Left ventricle myocardium inferior (tissue), 1 donor: ENCODE measurements at regions not wholly inside any gene's neighbourhood (a gene's known extent, or its start where the extent isn't known, plus 50 kb on each side); places are given as distances from the start of the nearest gene placed in this dataset.

Experiments
- DNase-seq: peaks from one replicate; pipeline ENCODE4 v3.0.0-alpha.2; 2020
- H3K27ac ChIP-seq: fragments of 200-600 bp; replicated peaks from 2 replicates; pipeline ENCODE4 v1.8.0; 2021
- H3K27me3 ChIP-seq: fragments of 200-600 bp; 2 replicates; pipeline ENCODE4 v1.8.0; 2021; ENCODE audit warnings: low read depth
- H3K36me3 ChIP-seq: fragments of 200-600 bp; 2 replicates; pipeline ENCODE4 v1.8.0; 2021
- H3K4me1 ChIP-seq: fragments of 200-600 bp; 2 replicates; pipeline ENCODE4 v1.8.0; 2021
- H3K4me3 ChIP-seq: fragments of 200-600 bp; 2 replicates; pipeline ENCODE4 v1.8.0; 2021; ENCODE audit warnings: mild to moderate bottlenecking, moderate library complexity
- H3K9me3 ChIP-seq: fragments of 200-600 bp; replicated peaks from 2 replicates; pipeline ENCODE4 v1.8.0; 2021
- CTCF ChIP-seq: fragments of 200-600 bp; IDR thresholded peaks from 2 replicates; pipeline ENCODE4 v1.8.0; 2021; ENCODE audit warnings: antibody characterized with exemption, mild to moderate bottlenecking, borderline replicate concordance
- intact Hi-C: fragments of 100-400 bp; cut with micrococcal nuclease; formaldehyde crosslinking; loops from one replicate; pipeline ENCODE4 v1.11.0; 2022
- donor health status: DM: no; HTN: yes; CAD: no; lungs with severe emphysema.

GRCh38 chr5:167284222-167284890 is 1007.1 kb upstream of the WWC1 start:
- intact Hi-C loops, result no loop called here
- TF ChIP-seq CTCF, result no peak

DNA sequence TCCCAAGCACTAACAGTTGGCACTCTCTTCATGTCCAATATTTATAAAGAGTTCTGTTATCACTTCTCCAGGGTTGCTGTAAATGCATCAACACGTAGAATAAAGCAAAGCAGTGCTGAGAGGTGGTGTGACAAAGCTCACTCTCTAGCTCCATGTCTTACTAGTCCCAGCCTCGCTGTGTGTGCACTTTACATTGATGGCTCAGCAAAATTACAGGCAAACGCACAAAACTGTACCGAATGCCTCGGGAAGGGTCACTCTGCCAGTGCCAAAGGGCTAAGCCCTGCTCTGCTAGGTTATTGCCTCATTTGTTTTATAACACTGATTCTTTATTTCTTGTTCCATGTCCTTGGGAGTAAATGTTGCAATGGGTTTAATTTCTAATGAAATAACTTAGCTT is 1005.9 kb upstream of the WWC1 start:
- intact Hi-C loops, result no loop called here
- no peak overlapping the region for H3K4me3 ChIP-seq
- H3K9me3 ChIP-seq, result no peaks in the 10 kb centered on the region
- TF ChIP-seq CTCF, result no peak
- DNase-seq, result no peak
- H3K27ac ChIP-seq, result no peak overlapping the region
- no peaks in the 10 kb centered on the region for H3K4me1 ChIP-seq
- no peaks in the 10 kb centered on the region for H3K36me3 ChIP-seq
- no peaks in the 10 kb centered on the region for H3K27me3 ChIP-seq

More at GRCh38 chr5:167284222-167284890, 1007.1 kb upstream of the WWC1 start:
- Histone ChIP-seq H3K27ac (no peak overlapping the region), H3K9me3 (no peaks in the 10 kb centered on the region), H3K4me3 (no peak overlapping the region), H3K4me1 (no peaks in the 10 kb centered on the region), H3K27me3 (no peaks in the 10 kb centered on the region), H3K36me3 (no peaks in the 10 kb centered on the region)
- no peak for DNase-seq

GRCh38 chr5:167286891-167287290 is 1004.6 kb upstream of the WWC1 start:
- H3K27me3 ChIP-seq, result no peaks in the 10 kb centered on the region
- no peak overlapping the region for H3K27ac ChIP-seq
- H3K4me1 ChIP-seq, result no peaks in the 10 kb centered on the region
- H3K36me3 ChIP-seq, result no peaks in the 10 kb centered on the region
- DNase-seq, result no peak
- no peak overlapping the region for H3K4me3 ChIP-seq
- intact Hi-C loops, result no loop called here
- H3K9me3 ChIP-seq, result no peaks in the 10 kb centered on the region
- TF ChIP-seq CTCF, result no peak

DNA sequence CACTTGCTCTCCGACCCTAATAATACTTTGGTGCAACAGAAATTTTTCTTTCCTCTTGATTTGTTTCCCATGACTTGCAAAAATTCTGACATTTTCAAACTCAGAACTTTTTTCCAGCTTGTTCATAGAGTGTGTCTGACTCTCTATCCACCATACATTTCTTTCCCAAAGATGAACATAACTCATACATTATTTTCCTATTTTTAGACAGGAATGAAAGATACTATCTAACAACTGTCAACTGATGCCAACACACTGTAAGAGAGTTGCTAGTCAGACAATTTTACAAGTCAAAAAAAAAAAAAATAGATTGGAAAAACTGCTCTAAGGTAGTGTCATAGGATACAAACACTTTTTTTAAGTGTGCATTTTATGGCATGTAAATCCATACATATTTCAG is 1001.0 kb upstream of the WWC1 start:
- no peaks in the 10 kb centered on the region for H3K36me3 ChIP-seq
- no peaks in the 10 kb centered on the region for H3K9me3 ChIP-seq
- no peak overlapping the region for H3K4me3 ChIP-seq
- H3K27me3 ChIP-seq, result no peaks in the 10 kb centered on the region
- DNase-seq, result no peak
- intact Hi-C loops, result no loop called here
- H3K4me1 ChIP-seq, result no peaks in the 10 kb centered on the region
- H3K27ac ChIP-seq, result no peak overlapping the region
- no peak for TF ChIP-seq CTCF

DNA sequence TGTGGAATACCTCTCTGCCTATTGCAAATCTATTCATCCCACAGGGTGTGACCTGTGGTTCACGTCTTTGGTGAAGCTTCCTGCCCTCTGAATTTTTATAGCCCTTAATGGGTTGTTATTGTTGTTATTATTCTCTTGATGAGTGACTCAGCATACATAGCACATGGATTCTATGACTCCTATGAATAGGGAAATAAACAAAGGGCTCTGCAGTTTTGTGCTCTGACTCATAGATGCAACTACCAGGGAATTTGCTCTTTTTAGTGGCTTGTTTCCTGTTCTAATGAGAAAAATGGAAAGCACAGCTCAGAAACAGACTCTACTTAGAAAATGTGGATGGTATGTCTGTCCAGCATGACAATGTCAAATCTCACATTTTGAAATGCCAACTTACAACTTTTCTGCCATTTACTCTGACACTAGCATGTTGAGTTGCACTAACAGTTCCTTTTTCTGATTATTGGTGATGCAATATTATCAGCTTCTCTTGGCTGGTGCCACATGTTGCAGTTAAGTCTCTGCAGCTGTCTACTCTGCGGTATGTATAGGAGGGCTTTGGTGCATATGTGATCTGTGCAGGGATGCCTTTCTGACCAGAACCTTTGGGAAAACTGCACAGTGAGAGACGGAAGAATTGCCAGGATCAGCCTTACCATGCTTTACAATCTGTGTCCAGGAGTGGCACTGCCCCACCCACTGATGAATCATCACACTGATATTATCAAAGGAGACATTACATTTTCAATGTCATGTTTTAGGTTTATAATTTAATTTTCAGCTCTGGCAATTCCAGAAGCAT is 996.4 kb upstream of the WWC1 start:
- intact Hi-C loops, result no loop called here
- TF ChIP-seq CTCF, result no peak
- Histone ChIP-seq H3K27ac (no peak overlapping the region), H3K9me3 (no peaks in the 10 kb centered on the region), H3K4me1 (no peaks in the 10 kb centered on the region), H3K4me3 (no peak overlapping the region), H3K36me3 (no peaks in the 10 kb centered on the region), H3K27me3 (no peaks in the 10 kb centered on the region)
- no peak for DNase-seq
